ENCODE measurements at regions not wholly inside any gene's neighbourhood (a gene's known extent, or its start where the extent isn't known, plus 50 kb on each side); places are given as distances from the start of the nearest gene placed in this dataset.
"Not testable (repeated sequence)": the region's sequence is repeated elsewhere in the genome, so short reads cannot be mapped to it uniquely, and the experiment has no call there.

- no peak for DNase-seq
Observed at GRCh38 chr20:40019510-40019909, 669.5 kb downstream of the MAFB start.

GRCh38 chr20:40017765-40018164 lies 671.3 kb downstream of the MAFB start:
- no peak for DNase-seq

- DNase-seq = no peak
Observed at GRCh38 chr20:40016890-40017289, 672.1 kb downstream of the MAFB start.

- no peak for DNase-seq
Observed at GRCh38 chr20:40016392-40016791, 672.6 kb downstream of the MAFB start.

- DNase-seq = not testable (repeated sequence)
Observed at GRCh38 chr20:40012026-40012425, 677.0 kb downstream of the MAFB start.

GRCh38 chr20:40010483-40010882 lies 678.6 kb downstream of the MAFB start:
- no peak for DNase-seq

- DNase-seq = no peak
Observed at GRCh38 chr20:40009542-40009941, 679.5 kb downstream of the MAFB start.

- DNase-seq = no peak
Observed at GRCh38 chr20:40008177-40008576, 680.9 kb downstream of the MAFB start.

- DNase-seq = no peak
Observed at GRCh38 chr20:40006168-40006860, 682.7 kb downstream of the MAFB start.

- DNase-seq = not testable (repeated sequence)
Observed at GRCh38 chr20:40004092-40004491, 684.9 kb downstream of the MAFB start.

GRCh38 chr20:39993742-39994141 lies 695.3 kb downstream of the MAFB start:
- DNase-seq = no peak

GRCh38 chr20:39990692-39991091 lies 698.3 kb downstream of the MAFB start:
- no peak for DNase-seq

GRCh38 chr20:39988991-39989390 lies 700.0 kb downstream of the MAFB start:
- DNase-seq = no peak

GRCh38 chr20:39986173-39986904 lies 702.7 kb downstream of the MAFB start:
- no peak for DNase-seq

GRCh38 chr20:39985271-39985827 lies 703.7 kb downstream of the MAFB start:
- no peak for DNase-seq

GRCh38 chr20:39983655-39984054 lies 705.4 kb downstream of the MAFB start:
- no peak for DNase-seq

- DNase-seq = no peak
Observed at GRCh38 chr20:39983183-39983582, 705.9 kb downstream of the MAFB start.

- DNase-seq = no peak
Observed at GRCh38 chr20:39974966-39975501, 714.0 kb downstream of the MAFB start.

- DNase-seq = no peak
Observed at GRCh38 chr20:39968495-39968894, 720.5 kb downstream of the MAFB start.

- DNase-seq = no peak
Observed at GRCh38 chr20:39967806-39968205, 721.2 kb downstream of the MAFB start.

- DNase-seq = no peak
Observed at GRCh38 chr20:39961637-39962244, 727.3 kb downstream of the MAFB start.

GRCh38 chr20:39960522-39961428 lies 728.3 kb downstream of the MAFB start:
- DNase-seq = no peak
